ENCODE measurements at regions not wholly inside any gene's neighbourhood (a gene's known extent, or its start where the extent isn't known, plus 50 kb on each side); places are given as distances from the start of the nearest gene placed in this dataset.

GRCh38 chr21:20572582-20572981 lies 425.6 kb upstream of the NCAM2 start:
- H3K4me1 ChIP-seq (ENCODE audit: control insufficient read depth, insufficient read depth, low read length) = no peaks in the 10 kb centered on the region
- no peaks in the 10 kb centered on the region for H3K36me3 ChIP-seq (ENCODE audit: control insufficient read depth, insufficient read depth, low read length)
- DNase-seq (ENCODE audit: low read depth, low spot score) (no peak), ATAC-seq (no peak)
- no peaks in the 10 kb centered on the region for H3K27me3 ChIP-seq (ENCODE audit: control insufficient read depth, insufficient read depth, low read length)
- ChIA-PET POLR2A (no interaction called here), CTCF (no interaction called here)
- in situ Hi-C loops (cut with HindIII; ENCODE audit: low pct_unique_long_range_greater_than_20kb, low sequenced_read_pairs) (no loop called here), intact Hi-C loops (cut with micrococcal nuclease; ENCODE audit: unreplicated experiment) (no loop called here)
- H3K27ac ChIP-seq (ENCODE audit: low read length) = no peak overlapping the region
- no peak overlapping the region for H3K4me3 ChIP-seq (ENCODE audit: low read depth in 2 of 2, low read length in 2 of 2)
- TF ChIP-seq CTCF (IDR thresholded peaks at IDR 0.05) (no peak), REST (IDR thresholded peaks at IDR 0.05; ENCODE audit: insufficient read depth in 1 of 2, low read depth in 2 of 2, low read length in 1 of 2) (no peak), TCF7L2 (IDR thresholded peaks at IDR 0.05; ENCODE audit: low read depth, low read length) (no peak), SIN3A (IDR thresholded peaks at IDR 0.05; ENCODE audit: borderline replicate concordance, insufficient read depth, low read depth, low read length) (no peak), POLR2AphosphoS5 (IDR thresholded peaks at IDR 0.05; ENCODE audit: low read depth, low read length) (no peak)
- H3K9me3 ChIP-seq (ENCODE audit: control insufficient read depth, insufficient read depth, low read depth, low read length) = no peaks in the 10 kb centered on the region
- BruUV-seq (replicated peaks) = no TSS peak

- CTCF ChIA-PET = no interaction called here
- intact Hi-C loops (cut with micrococcal nuclease; ENCODE audit: unreplicated experiment) (no loop called here), in situ Hi-C loops (cut with HindIII; ENCODE audit: low pct_unique_long_range_greater_than_20kb, low sequenced_read_pairs) (no loop called here)
- no peak overlapping the region for H3K27ac ChIP-seq (ENCODE audit: low read length)
- no peak overlapping the region for H3K4me3 ChIP-seq (ENCODE audit: low read depth in 2 of 2, low read length in 2 of 2)
- H3K9me3 ChIP-seq (ENCODE audit: control insufficient read depth, insufficient read depth, low read depth, low read length) = no peaks in the 10 kb centered on the region
- TF ChIP-seq CTCF (IDR thresholded peaks at IDR 0.05) (no peak), REST (IDR thresholded peaks at IDR 0.05; ENCODE audit: insufficient read depth in 1 of 2, low read depth in 2 of 2, low read length in 1 of 2) (no peak), TCF7L2 (IDR thresholded peaks at IDR 0.05; ENCODE audit: low read depth, low read length) (no peak), SIN3A (IDR thresholded peaks at IDR 0.05; ENCODE audit: borderline replicate concordance, insufficient read depth, low read depth, low read length) (no peak), POLR2AphosphoS5 (IDR thresholded peaks at IDR 0.05; ENCODE audit: low read depth, low read length) (no peak)
- no peak for DNase-seq (ENCODE audit: low read depth, low spot score)
- ATAC-seq = no peak
- no peaks in the 10 kb centered on the region for H3K4me1 ChIP-seq (ENCODE audit: control insufficient read depth, insufficient read depth, low read length)
- H3K27me3 ChIP-seq (ENCODE audit: control insufficient read depth, insufficient read depth, low read length) = no peaks in the 10 kb centered on the region
- H3K36me3 ChIP-seq (ENCODE audit: control insufficient read depth, insufficient read depth, low read length) = no peaks in the 10 kb centered on the region
- BruUV-seq (replicated peaks) = no TSS peak
- POLR2A ChIA-PET = no interaction called here
Observed at GRCh38 chr21:20581361-20581760, 416.8 kb upstream of the NCAM2 start.
